Gastroesophageal sphincter (tissue), 3 donors: ENCODE measurements at regions not wholly inside any gene's neighbourhood (a gene's known extent, or its start where the extent isn't known, plus 50 kb on each side); places are given as distances from the start of the nearest gene placed in this dataset.

ENCODE experiments used
- POLR2A ChIP-seq, 2 donors: fragments of 450-650 bp; IDR thresholded peaks; one replicate each; pipeline ENCODE4 v1.6.1; 2017; ENCODE audit warnings: antibody characterized with exemption in 2 of 2, mild to moderate bottlenecking in 2 of 2, moderate library complexity in 1 of 2
- POLR2AphosphoS5 ChIP-seq: sonication (generic); formaldehyde crosslinking; IDR thresholded peaks from one replicate; pipeline ENCODE4 v1.6.1; 2017; ENCODE audit warnings: antibody characterized with exemption
- TF ChIP-seq, protein P1 (sequence below), 4 experiments: fragments of 200-600 bp in 2 of 4; fragments of 450-650 bp in 2 of 4; sonication (generic) in 1 of 4; IDR thresholded peaks; one replicate each; pipeline ENCODE4 v1.5.1; 2017 to 2019; ENCODE audit warnings: antibody characterized with exemption in 4 of 4, mild to moderate bottlenecking in 2 of 4, moderate library complexity in 2 of 4

DNA sequence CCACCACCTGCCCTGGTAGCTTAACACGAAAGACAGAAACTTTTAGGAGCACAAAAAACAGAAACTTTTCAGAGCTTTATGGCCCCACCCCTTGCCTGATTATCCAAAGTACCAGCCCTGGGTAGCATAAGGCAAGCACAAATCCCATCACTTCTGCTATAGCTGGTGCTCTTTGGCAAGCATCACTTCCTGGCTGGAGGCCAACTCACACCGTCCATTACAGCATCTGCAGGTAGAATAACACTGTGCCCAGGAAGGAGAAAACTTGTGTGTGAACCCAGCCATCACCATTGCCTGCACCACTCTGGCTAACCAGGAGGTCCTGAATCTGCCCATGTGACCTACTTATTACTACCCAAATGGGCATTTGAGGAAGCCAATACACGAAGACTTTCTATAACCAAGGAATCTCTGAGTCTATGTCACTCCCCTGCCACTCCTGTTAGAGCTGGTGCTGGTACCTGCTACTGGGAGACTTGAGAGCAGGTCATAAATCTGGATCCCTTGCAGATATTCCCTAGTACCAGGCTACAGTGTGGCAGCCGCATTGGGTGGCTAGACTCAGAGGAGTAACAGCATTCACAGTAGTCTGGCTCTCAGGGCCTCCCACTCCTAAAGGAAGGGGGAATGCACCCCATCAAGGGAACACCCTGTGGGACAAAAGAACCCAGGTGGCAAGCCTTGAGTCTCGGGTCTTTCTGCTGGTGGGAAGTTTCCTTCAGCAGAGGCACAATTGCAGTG is 73.3 kb upstream of the AKAP13 start:
- TF ChIP-seq, protein P1, sequence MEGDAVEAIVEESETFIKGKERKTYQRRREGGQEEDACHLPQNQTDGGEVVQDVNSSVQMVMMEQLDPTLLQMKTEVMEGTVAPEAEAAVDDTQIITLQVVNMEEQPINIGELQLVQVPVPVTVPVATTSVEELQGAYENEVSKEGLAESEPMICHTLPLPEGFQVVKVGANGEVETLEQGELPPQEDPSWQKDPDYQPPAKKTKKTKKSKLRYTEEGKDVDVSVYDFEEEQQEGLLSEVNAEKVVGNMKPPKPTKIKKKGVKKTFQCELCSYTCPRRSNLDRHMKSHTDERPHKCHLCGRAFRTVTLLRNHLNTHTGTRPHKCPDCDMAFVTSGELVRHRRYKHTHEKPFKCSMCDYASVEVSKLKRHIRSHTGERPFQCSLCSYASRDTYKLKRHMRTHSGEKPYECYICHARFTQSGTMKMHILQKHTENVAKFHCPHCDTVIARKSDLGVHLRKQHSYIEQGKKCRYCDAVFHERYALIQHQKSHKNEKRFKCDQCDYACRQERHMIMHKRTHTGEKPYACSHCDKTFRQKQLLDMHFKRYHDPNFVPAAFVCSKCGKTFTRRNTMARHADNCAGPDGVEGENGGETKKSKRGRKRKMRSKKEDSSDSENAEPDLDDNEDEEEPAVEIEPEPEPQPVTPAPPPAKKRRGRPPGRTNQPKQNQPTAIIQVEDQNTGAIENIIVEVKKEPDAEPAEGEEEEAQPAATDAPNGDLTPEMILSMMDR (IDR thresholded peaks at IDR 0.05): no peak
- no peak for TF ChIP-seq POLR2A (IDR thresholded peaks at IDR 0.05)
- no peak for TF ChIP-seq POLR2AphosphoS5
